Astrocyte (in vitro differentiated cells and primary cell): ENCODE measurements at regions not wholly inside any gene's neighbourhood (a gene's known extent, or its start where the extent isn't known, plus 50 kb on each side); places are given as distances from the start of the nearest gene placed in this dataset.

ENCODE experiments used
- CTCF ChIP-seq: IDR thresholded peaks from 2 replicates; pipeline ENCODE4 v1.5.1; 2011; ENCODE audit warnings: low read depth, mild to moderate bottlenecking, inconsistent platforms, low read length, moderate library complexity; ENCODE audit not compliant: insufficient read depth
- EZH2 ChIP-seq: IDR thresholded peaks from 2 replicates; pipeline ENCODE4 v1.6.1; 2012; ENCODE audit warnings: mild to moderate bottlenecking, low read length, inconsistent platforms; ENCODE audit not compliant: insufficient read depth

- TF ChIP-seq CTCF (no peak), EZH2 (no peak)
These were observed 506.8 kb downstream of the PDCD6IP start for GRCh38 chr3:34305266-34305665.
